K562 (cell line): ENCODE measurements at regions not wholly inside any gene's neighbourhood (a gene's known extent, or its start where the extent isn't known, plus 50 kb on each side); places are given as distances from the start of the nearest gene placed in this dataset.

Source experiments
- ATAC-seq: fragments of 200-7000 bp; cut with Tn5 transposase; 3 replicates; pipeline ENCODE4 v1.9.1; 2020; ENCODE audit warnings: moderate library complexity
- BruUV-seq: library from RNA; stranded (reverse); fragments of 400-500 nt; replicated peaks from 2 replicates; lab custom pipeline; 2021; lab: Mats Ljungman, UMichigan
- CTCF ChIA-PET: fragments of 300-600 bp; formaldehyde crosslinking; extraction: SDS; loops from one replicate; lab custom pipeline; 2021; ENCODE audit warnings: low intra/inter-chr PET ratio; lab: Yijun Ruan, JAX
- POLR2A ChIA-PET: fragments of 300-600, 350-650 bp; sonication (Branson Sonifier 250); formaldehyde crosslinking; extraction: SDS; loops from one replicate; lab custom pipeline; 2021; ENCODE audit warnings: antibody characterized with exemption, inconsistent platforms; lab: Yijun Ruan, JAX
- DNase-seq, 4 experiments: peaks; one replicate each; pipeline versions ENCODE4 v3.0.0 to v3.0.0-alpha.2; 2011 to 2018; ENCODE audit warnings: low spot score in 3 of 4, mixed read lengths in 3 of 4; ENCODE audit errors: extremely low read depth in 1 of 4
- FAIRE-seq: peaks from 2 replicates; lab custom pipeline; 2011; peaks lifted over from hg19 to GRCh38; lab: Jason Lieb, UNC
- H2AFZ ChIP-seq: 2 replicates; pipeline ENCODE4 v1.6.0; 2011; ENCODE audit warnings: low read depth, low read length, control low read depth, inconsistent platforms
- H3K27ac ChIP-seq: fragments of 200-600 bp; 3 replicates; pipeline ENCODE4 v1.8.0; 2011; ENCODE audit warnings: low read depth, mild to moderate bottlenecking, control low read depth, inconsistent platforms, low read length, moderate library complexity, mixed read lengths; ENCODE audit errors: extremely low read depth
- H3K27me3 ChIP-seq, 2 experiments: fragments of 300-600 bp in 1 of 2; 2 replicates in 1 of 2; 3 replicates in 1 of 2; pipeline versions ENCODE4 v1.6.0 to v1.8.0; 2011; ENCODE audit warnings: inconsistent platforms in 2 of 2, low read length in 2 of 2, mild to moderate bottlenecking in 1 of 2, mixed read lengths in 1 of 2, moderate library complexity in 1 of 2; ENCODE audit not compliant: control insufficient read depth in 2 of 2, insufficient read depth in 2 of 2
- H3K36me3 ChIP-seq: fragments of 300-600 bp; 3 replicates; pipeline ENCODE4 v1.8.0; 2011; ENCODE audit warnings: mild to moderate bottlenecking, low read length, inconsistent platforms; ENCODE audit not compliant: control insufficient read depth, insufficient read depth
- H3K4me1 ChIP-seq, 2 experiments: fragments of 200-600 bp in 1 of 2; replicated peaks in 1 of 2; 2 replicates in 1 of 2; 3 replicates in 1 of 2; pipeline versions ENCODE4 v1.5.1 to v1.8.0; 2011; ENCODE audit warnings: inconsistent platforms in 2 of 2, low read length in 2 of 2, mild to moderate bottlenecking in 1 of 2, mixed read lengths in 1 of 2, moderate library complexity in 1 of 2; ENCODE audit not compliant: control insufficient read depth in 2 of 2, insufficient read depth in 2 of 2
- H3K4me2 ChIP-seq: 2 replicates; pipeline ENCODE4 v1.6.1; 2011; ENCODE audit warnings: low read length, control low read depth, inconsistent platforms, mixed read lengths; ENCODE audit not compliant: insufficient read depth
- H3K4me3 ChIP-seq: fragments of 200-600 bp; sonication (generic), shearing (Covaris generic); 2 replicates; pipeline ENCODE4 v1.5.1; 2016; ENCODE audit warnings: control low read depth, inconsistent platforms
- H3K79me2 ChIP-seq: fragments of 200-600 bp; 3 replicates; pipeline ENCODE4 v1.8.0; 2011; ENCODE audit warnings: low read length, inconsistent platforms; ENCODE audit not compliant: control insufficient read depth, insufficient read depth
- H3K9ac ChIP-seq, 2 experiments: 2 replicates each; pipeline versions ENCODE4 v1.6.0 to v1.6.1; 2011; ENCODE audit warnings: low read depth in 2 of 2, low read length in 2 of 2, control low read depth in 1 of 2, inconsistent platforms in 1 of 2, mild to moderate bottlenecking in 1 of 2, mixed read lengths in 1 of 2; ENCODE audit not compliant: insufficient read depth in 1 of 2
- H3K9me1 ChIP-seq: one replicate; pipeline ENCODE4 v1.6.0; 2011; ENCODE audit warnings: inconsistent platforms, mild to moderate bottlenecking, low read length, moderate library complexity; ENCODE audit not compliant: control insufficient read depth, insufficient read depth
- H3K9me3 ChIP-seq: replicated peaks from 2 replicates; pipeline ENCODE4 v1.5.1; 2011; ENCODE audit warnings: low read depth, low read length, inconsistent platforms; ENCODE audit not compliant: control insufficient read depth, insufficient read depth
- H4K20me1 ChIP-seq: replicated peaks from 2 replicates; pipeline ENCODE4 v1.6.1; 2011; ENCODE audit warnings: low read length, inconsistent platforms, mixed read lengths; ENCODE audit not compliant: control insufficient read depth, insufficient read depth
- ETS1 ChIP-seq: conservative IDR thresholded peaks from 2 replicates; pipeline ENCODE4 v1.6.1; 2011; ENCODE audit warnings: low read depth, mild to moderate bottlenecking, low read length; ENCODE audit not compliant: control insufficient read depth
- FOXP4 ChIP-seq: sonication (generic); formaldehyde crosslinking; IDR thresholded peaks from 2 replicates; pipeline ENCODE4 v1.8.0; 2022; ENCODE audit warnings: mild to moderate bottlenecking, missing genetic modification reagents, borderline replicate concordance
- MXI1 ChIP-seq: IDR thresholded peaks from 2 replicates; pipeline ENCODE4 v1.6.1; 2011; ENCODE audit warnings: low read depth, mild to moderate bottlenecking, improper control_type of control experiment, low read length
- THRA ChIP-seq: fragments of 450-650 bp; IDR thresholded peaks from 2 replicates; pipeline ENCODE4 v1.6.1; 2017; ENCODE audit warnings: mild to moderate bottlenecking, moderate library complexity
- ZNF124 ChIP-seq: sonication (generic); formaldehyde crosslinking; IDR thresholded peaks from 2 replicates; pipeline ENCODE4 v1.8.1; 2022; ENCODE audit warnings: missing genetic modification reagents
- ZNF79 ChIP-seq: fragments of 250-450 bp; sonication (Bioruptor Pico); IDR thresholded peaks from 2 replicates; pipeline ENCODE4 v1.4.0; 2020; ENCODE audit warnings: low read depth, mild to moderate bottlenecking, moderate library complexity
- WGBS: fragments of 100-300 bp; shearing (Covaris generic); methylation state at CpG from one replicate; pipeline ENCODE4 v1.1.6; 2016; ENCODE audit warnings: low coverage, mixed read lengths; ENCODE audit not compliant: insufficient coverage; ENCODE audit errors: missing lambda C conversion rate; 5-methylcytosine and 5-hydroxymethylcytosine counted together
- in situ Hi-C: fragments of 300-500 bp; cut with MboI; formaldehyde crosslinking; loops from 4 replicates; pipeline ENCODE4 v1.15.0; 2018; ENCODE audit warnings: inconsistent platforms, mixed read lengths
- intact Hi-C: fragments of 100-400 bp; cut with micrococcal nuclease; formaldehyde crosslinking; loops from 2 replicates; pipeline ENCODE4 v1.14.2; 2022

GRCh38 chr10:56771343-56771742 lies 410.3 kb upstream of the ZWINT start:
- 0% methylated on average over 1 of the region's 1 CpG for WGBS
- Histone ChIP-seq H3K9ac (no peak overlapping the region), H3K4me3 (no peak overlapping the region), H3K27ac (no peak overlapping the region)
- CTCF ChIA-PET, result no interaction called here
- FAIRE-seq, result no peak
- TF ChIP-seq ZNF124 (CRISPR knock-in tag), result peak; percentile 71; the same call in 1 of the 2 replicates
- no peak for TF ChIP-seq ETS1
- TF ChIP-seq, all 486 proteins: peak for 1
- Histone ChIP-seq H3K4me1 (no peaks in the 10 kb centered on the region), H3K4me2 (no peak overlapping the region), H3K27me3 (no peaks in the 10 kb centered on the region), H2AFZ (no peak overlapping the region), H3K9me1 (no peaks in the 10 kb centered on the region), H3K9me3 (no peaks in the 10 kb centered on the region), H4K20me1 (no peaks in the 10 kb centered on the region), H3K36me3 (no peaks in the 10 kb centered on the region), H3K79me2 (no peaks in the 10 kb centered on the region)
- ATAC-seq, result no peak
- POLR2A ChIA-PET, result no interaction called here
- DNase-seq, result no peak
- in situ Hi-C loops (no loop called here), intact Hi-C loops (no loop called here)
- no TSS peak for BruUV-seq

GRCh38 chr10:56763090-56763489 lies 402.0 kb upstream of the ZWINT start:
- H2AFZ ChIP-seq, result no peak overlapping the region
- CTCF ChIA-PET, result no interaction called here
- FAIRE-seq (no peak), DNase-seq (no peak), ATAC-seq (no peak)
- H3K9me3 ChIP-seq, result peaks cover 2% of the 10 kb centered on the region
- intact Hi-C loops (no loop called here), in situ Hi-C loops (no loop called here)
- no peak overlapping the region for H3K27ac ChIP-seq
- no TSS peak for BruUV-seq
- 0% methylated on average over 2 of the region's 2 CpGs for WGBS
- TF ChIP-seq MXI1 (no peak), FOXP4 (CRISPR knock-in tag) (no peak), THRA (no peak), ZNF79 (CRISPR knock-in tag) (no peak)
- no peaks in the 10 kb centered on the region for H3K9me1 ChIP-seq
- H3K27me3 ChIP-seq, result no peaks in the 10 kb centered on the region
- no peak overlapping the region for H3K4me2 ChIP-seq
- H3K36me3 ChIP-seq, result no peaks in the 10 kb centered on the region
- no peaks in the 10 kb centered on the region for H4K20me1 ChIP-seq
- no peak overlapping the region for H3K9ac ChIP-seq
- no peak overlapping the region for H3K4me3 ChIP-seq
- no peaks in the 10 kb centered on the region for H3K79me2 ChIP-seq
- POLR2A ChIA-PET, result no interaction called here
- H3K4me1 ChIP-seq, result no peaks in the 10 kb centered on the region
